Neural cell (in vitro differentiated cells): ENCODE measurements at regions not wholly inside any gene's neighbourhood (a gene's known extent, or its start where the extent isn't known, plus 50 kb on each side); places are given as distances from the start of the nearest gene placed in this dataset.

ENCODE experiments used
- H2AFZ ChIP-seq: fragments of 200-600, 300-800 bp; sonication (generic), shearing (Covaris generic); 2 replicates; pipeline ENCODE4 v1.6.0; 2014; ENCODE audit warnings: low read depth, mild to moderate bottlenecking, antibody characterized with exemption, low read length, moderate library complexity
- H3F3A ChIP-seq: fragments of 200-600 bp; shearing (Covaris generic); 2 replicates; pipeline ENCODE4 v1.6.1; 2016; ENCODE audit warnings: mild to moderate bottlenecking, moderate library complexity, mixed read lengths, antibody characterized with exemption, low read length; ENCODE audit not compliant: insufficient read depth, poor library complexity, severe bottlenecking
- H3K27ac ChIP-seq: fragments of 200-600, 300-800 bp; sonication (generic), shearing (Covaris generic); 2 replicates; pipeline ENCODE4 v1.5.1; 2014; ENCODE audit warnings: mild to moderate bottlenecking, low read length, moderate library complexity
- H3K27me3 ChIP-seq: fragments of 300-800, 200-600 bp; sonication (generic), shearing (Covaris generic); 2 replicates; pipeline ENCODE4 v1.6.0; 2014; ENCODE audit warnings: mild to moderate bottlenecking, low read depth, low read length, moderate library complexity; ENCODE audit not compliant: insufficient read depth
- H3K36me3 ChIP-seq: fragments of 300-800, 200-600 bp; sonication (generic), shearing (Covaris generic); 2 replicates; pipeline ENCODE4 v1.5.1; 2014; ENCODE audit warnings: mild to moderate bottlenecking, antibody characterized with exemption, low read length, moderate library complexity; ENCODE audit not compliant: insufficient read depth
- H3K4me2 ChIP-seq: fragments of 300-800, 200-600 bp; sonication (generic), shearing (Covaris generic); 2 replicates; pipeline ENCODE4 v1.6.0; 2014; ENCODE audit warnings: mild to moderate bottlenecking, low read length
- H3K4me3 ChIP-seq: fragments of 300-800, 200-600 bp; sonication (generic), shearing (Covaris generic); 2 replicates; pipeline ENCODE4 v1.5.1; 2014; ENCODE audit warnings: mild to moderate bottlenecking, low read length, moderate library complexity
- H3K79me2 ChIP-seq: fragments of 200-600 bp; shearing (Covaris generic); replicated peaks from 2 replicates; pipeline ENCODE4 v1.6.0; 2014; ENCODE audit warnings: mild to moderate bottlenecking, low read length, moderate library complexity; ENCODE audit not compliant: insufficient read depth
- H3K9ac ChIP-seq: fragments of 300-800, 200-600 bp; sonication (generic), shearing (Covaris generic); 2 replicates; pipeline ENCODE4 v1.6.1; 2016; ENCODE audit warnings: mild to moderate bottlenecking, low read length, mixed read lengths
- H3K9me2 ChIP-seq: fragments of 200-600 bp; shearing (Covaris generic); 2 replicates; pipeline ENCODE4 v1.6.1; 2016; ENCODE audit warnings: mild to moderate bottlenecking, low read length, mixed read lengths; ENCODE audit not compliant: insufficient read depth
- H3K9me3 ChIP-seq: fragments of 200-600, 300-800 bp; sonication (generic), shearing (Covaris generic); 2 replicates; pipeline ENCODE4 v1.6.1; 2016; ENCODE audit warnings: mild to moderate bottlenecking, mixed run types, low read length, moderate library complexity, mixed read lengths
- H4K20me1 ChIP-seq: fragments of 200-600 bp; shearing (Covaris generic); 2 replicates; pipeline ENCODE4 v1.6.1; 2016; ENCODE audit warnings: mild to moderate bottlenecking, mixed run types; ENCODE audit not compliant: insufficient read depth
- CTCF ChIP-seq: fragments of 450-650 bp; IDR thresholded peaks from 2 replicates; pipeline ENCODE4 v1.5.1; 2014; ENCODE audit warnings: antibody characterized with exemption, mild to moderate bottlenecking, moderate library complexity; ENCODE audit not compliant: poor library complexity, severe bottlenecking
- EP300 ChIP-seq: fragments of 450-650 bp; conservative IDR thresholded peaks from 2 replicates; pipeline ENCODE4 v1.6.1; 2014; ENCODE audit warnings: antibody characterized with exemption, mild to moderate bottlenecking, moderate library complexity; ENCODE audit not compliant: poor library complexity, severe bottlenecking
- EZH2 ChIP-seq: fragments of 200-600, 300-800 bp; shearing (Covaris generic), sonication (generic); IDR thresholded peaks from 2 replicates; pipeline ENCODE4 v1.6.1; 2014; ENCODE audit warnings: antibody characterized with exemption, low read length, borderline replicate concordance, mild to moderate bottlenecking; ENCODE audit not compliant: insufficient read depth, poor library complexity, severe bottlenecking
- MXI1 ChIP-seq: fragments of 450-650 bp; conservative IDR thresholded peaks from 2 replicates; pipeline ENCODE4 v1.6.1; 2014; ENCODE audit warnings: antibody characterized with exemption, mild to moderate bottlenecking; ENCODE audit not compliant: poor library complexity, severe bottlenecking
- POLR2AphosphoS5 ChIP-seq: IDR thresholded peaks from 2 replicates; pipeline ENCODE4 v1.6.1; 2012
- RAD21 ChIP-seq: fragments of 450-650 bp; conservative IDR thresholded peaks from 2 replicates; pipeline ENCODE4 v1.6.1; 2014; ENCODE audit warnings: antibody characterized with exemption, mild to moderate bottlenecking, moderate library complexity
- SMC3 ChIP-seq: fragments of 450-650 bp; conservative IDR thresholded peaks from 2 replicates; pipeline ENCODE4 v1.6.1; 2014; ENCODE audit warnings: antibody characterized with exemption, mild to moderate bottlenecking, moderate library complexity; ENCODE audit not compliant: poor library complexity
- TAF1 ChIP-seq: IDR thresholded peaks from 2 replicates; pipeline ENCODE4 v1.6.1; 2012; ENCODE audit warnings: low read depth
- TF ChIP-seq, protein P1 (sequence below): IDR thresholded peaks from 2 replicates; pipeline ENCODE4 v1.6.1; 2012; ENCODE audit warnings: borderline replicate concordance

GRCh38 chr21:14767192-14767852 lies 221.2 kb upstream of the SAMSN1 start:
- Histone ChIP-seq H3K36me3 (no peaks in the 10 kb centered on the region), H3F3A (no peaks in the 10 kb centered on the region)

DNA sequence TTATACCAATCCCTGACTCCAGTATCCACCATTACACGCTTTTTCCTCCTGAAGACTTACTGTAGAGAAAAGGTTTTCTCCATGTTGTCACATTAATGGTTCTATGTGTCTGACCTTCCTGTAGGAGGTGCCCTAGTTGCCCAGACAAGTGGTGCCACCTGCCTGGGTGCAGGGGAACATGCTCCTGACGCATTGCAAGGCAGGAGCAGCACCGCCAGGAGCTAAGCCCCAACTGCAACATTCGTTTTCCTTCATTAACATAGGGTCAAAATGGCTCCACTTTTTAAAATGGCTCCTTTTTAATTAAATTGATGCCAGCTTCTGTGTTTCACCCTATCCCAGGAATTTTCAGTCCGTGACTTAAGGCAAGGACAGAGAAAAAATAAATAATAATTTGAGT lies 220.1 kb upstream of the SAMSN1 start:
- TF ChIP-seq CTCF (peak; percentile 11), EP300 (no peak)

More at GRCh38 chr21:14767192-14767852, 221.2 kb upstream of the SAMSN1 start:
- H3K9ac ChIP-seq: no peak overlapping the region
- H3K27ac ChIP-seq: no peak overlapping the region
- H2AFZ ChIP-seq: no peak overlapping the region
- no peak overlapping the region for H3K4me3 ChIP-seq
- no peak for TF ChIP-seq SMC3
- TF ChIP-seq EZH2: no peak
- TF ChIP-seq, protein P1, sequence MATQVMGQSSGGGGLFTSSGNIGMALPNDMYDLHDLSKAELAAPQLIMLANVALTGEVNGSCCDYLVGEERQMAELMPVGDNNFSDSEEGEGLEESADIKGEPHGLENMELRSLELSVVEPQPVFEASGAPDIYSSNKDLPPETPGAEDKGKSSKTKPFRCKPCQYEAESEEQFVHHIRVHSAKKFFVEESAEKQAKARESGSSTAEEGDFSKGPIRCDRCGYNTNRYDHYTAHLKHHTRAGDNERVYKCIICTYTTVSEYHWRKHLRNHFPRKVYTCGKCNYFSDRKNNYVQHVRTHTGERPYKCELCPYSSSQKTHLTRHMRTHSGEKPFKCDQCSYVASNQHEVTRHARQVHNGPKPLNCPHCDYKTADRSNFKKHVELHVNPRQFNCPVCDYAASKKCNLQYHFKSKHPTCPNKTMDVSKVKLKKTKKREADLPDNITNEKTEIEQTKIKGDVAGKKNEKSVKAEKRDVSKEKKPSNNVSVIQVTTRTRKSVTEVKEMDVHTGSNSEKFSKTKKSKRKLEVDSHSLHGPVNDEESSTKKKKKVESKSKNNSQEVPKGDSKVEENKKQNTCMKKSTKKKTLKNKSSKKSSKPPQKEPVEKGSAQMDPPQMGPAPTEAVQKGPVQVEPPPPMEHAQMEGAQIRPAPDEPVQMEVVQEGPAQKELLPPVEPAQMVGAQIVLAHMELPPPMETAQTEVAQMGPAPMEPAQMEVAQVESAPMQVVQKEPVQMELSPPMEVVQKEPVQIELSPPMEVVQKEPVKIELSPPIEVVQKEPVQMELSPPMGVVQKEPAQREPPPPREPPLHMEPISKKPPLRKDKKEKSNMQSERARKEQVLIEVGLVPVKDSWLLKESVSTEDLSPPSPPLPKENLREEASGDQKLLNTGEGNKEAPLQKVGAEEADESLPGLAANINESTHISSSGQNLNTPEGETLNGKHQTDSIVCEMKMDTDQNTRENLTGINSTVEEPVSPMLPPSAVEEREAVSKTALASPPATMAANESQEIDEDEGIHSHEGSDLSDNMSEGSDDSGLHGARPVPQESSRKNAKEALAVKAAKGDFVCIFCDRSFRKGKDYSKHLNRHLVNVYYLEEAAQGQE: no peak
- TF ChIP-seq TAF1: no peak
- TF ChIP-seq POLR2AphosphoS5: no peak
- TF ChIP-seq RAD21: no peak
- no peak for TF ChIP-seq EP300
- no peak for TF ChIP-seq MXI1
- TF ChIP-seq CTCF: no peak
- H3K4me2 ChIP-seq: no peak overlapping the region
- no peaks in the 10 kb centered on the region for H3K79me2 ChIP-seq
- H3K27me3 ChIP-seq: no peaks in the 10 kb centered on the region
- no peaks in the 10 kb centered on the region for H3K9me2 ChIP-seq
- H3K9me3 ChIP-seq: no peaks in the 10 kb centered on the region
- no peaks in the 10 kb centered on the region for H4K20me1 ChIP-seq

More for the DNA sequence above, 220.1 kb upstream of the SAMSN1 start:
- no peaks in the 10 kb centered on the region for H3K9me3 ChIP-seq
- no peaks in the 10 kb centered on the region for H4K20me1 ChIP-seq
- H3K27ac ChIP-seq: no peak overlapping the region
- H3K9ac ChIP-seq: no peak overlapping the region
- H3K27me3 ChIP-seq: no peaks in the 10 kb centered on the region
- H2AFZ ChIP-seq: no peak overlapping the region
- H3K4me2 ChIP-seq: no peak overlapping the region
- no peaks in the 10 kb centered on the region for H3K9me2 ChIP-seq
- no peak overlapping the region for H3K4me3 ChIP-seq
- no peaks in the 10 kb centered on the region for H3K36me3 ChIP-seq
- no peaks in the 10 kb centered on the region for H3K79me2 ChIP-seq
- no peaks in the 10 kb centered on the region for H3F3A ChIP-seq
